LNCAP (cell line): ENCODE measurements at regions not wholly inside any gene's neighbourhood (a gene's known extent, or its start where the extent isn't known, plus 50 kb on each side); places are given as distances from the start of the nearest gene placed in this dataset.

Experiments
- TF ChIP-seq, protein P1 (sequence below): fragments of 450-650 bp; IDR thresholded peaks from 2 replicates; pipeline ENCODE4 v1.5.1; 2017; ENCODE audit warnings: mild to moderate bottlenecking

DNA sequence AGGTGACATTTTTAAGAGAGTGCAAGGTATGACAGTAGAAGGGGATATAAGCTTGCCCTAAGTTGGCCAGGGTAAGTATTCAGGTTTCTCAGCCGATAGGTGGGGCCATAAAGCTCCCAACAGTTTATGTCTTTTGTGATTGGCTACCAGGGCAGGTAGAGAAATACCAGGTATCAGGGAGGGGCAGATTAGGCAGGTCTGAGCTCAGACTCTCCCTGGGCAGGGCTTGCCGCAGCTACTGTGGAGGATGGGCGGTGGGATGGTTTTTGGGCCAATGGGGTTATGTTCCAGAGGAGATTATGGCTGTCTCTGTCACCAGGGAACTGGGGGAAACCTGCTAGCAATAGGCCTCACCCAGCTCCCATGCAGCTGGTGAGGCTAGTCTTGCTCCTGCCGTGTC lies 211.6 kb downstream of the PTH2R start:
- TF ChIP-seq, protein P1, sequence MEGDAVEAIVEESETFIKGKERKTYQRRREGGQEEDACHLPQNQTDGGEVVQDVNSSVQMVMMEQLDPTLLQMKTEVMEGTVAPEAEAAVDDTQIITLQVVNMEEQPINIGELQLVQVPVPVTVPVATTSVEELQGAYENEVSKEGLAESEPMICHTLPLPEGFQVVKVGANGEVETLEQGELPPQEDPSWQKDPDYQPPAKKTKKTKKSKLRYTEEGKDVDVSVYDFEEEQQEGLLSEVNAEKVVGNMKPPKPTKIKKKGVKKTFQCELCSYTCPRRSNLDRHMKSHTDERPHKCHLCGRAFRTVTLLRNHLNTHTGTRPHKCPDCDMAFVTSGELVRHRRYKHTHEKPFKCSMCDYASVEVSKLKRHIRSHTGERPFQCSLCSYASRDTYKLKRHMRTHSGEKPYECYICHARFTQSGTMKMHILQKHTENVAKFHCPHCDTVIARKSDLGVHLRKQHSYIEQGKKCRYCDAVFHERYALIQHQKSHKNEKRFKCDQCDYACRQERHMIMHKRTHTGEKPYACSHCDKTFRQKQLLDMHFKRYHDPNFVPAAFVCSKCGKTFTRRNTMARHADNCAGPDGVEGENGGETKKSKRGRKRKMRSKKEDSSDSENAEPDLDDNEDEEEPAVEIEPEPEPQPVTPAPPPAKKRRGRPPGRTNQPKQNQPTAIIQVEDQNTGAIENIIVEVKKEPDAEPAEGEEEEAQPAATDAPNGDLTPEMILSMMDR, result no peak

DNA sequence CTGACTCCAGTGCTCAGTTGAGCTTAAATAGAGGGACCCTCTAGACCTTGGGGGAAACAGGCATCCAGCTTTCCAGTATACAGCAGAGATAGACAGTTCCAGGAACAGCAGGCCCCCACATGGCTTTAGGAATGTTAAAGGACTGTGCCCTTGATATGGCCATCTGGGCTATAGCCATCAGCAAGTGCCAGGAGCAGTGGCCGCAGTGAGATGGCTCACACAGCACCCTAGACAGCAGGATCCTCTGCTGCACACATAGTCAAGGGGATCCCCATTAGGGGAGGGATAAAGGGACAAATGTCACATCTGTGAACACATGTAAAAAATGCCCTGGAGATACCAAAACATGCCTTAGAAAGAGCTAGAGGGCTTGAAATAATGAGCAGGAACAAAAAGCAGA lies 213.4 kb downstream of the PTH2R start:
- TF ChIP-seq, protein P1, result no peak

DNA sequence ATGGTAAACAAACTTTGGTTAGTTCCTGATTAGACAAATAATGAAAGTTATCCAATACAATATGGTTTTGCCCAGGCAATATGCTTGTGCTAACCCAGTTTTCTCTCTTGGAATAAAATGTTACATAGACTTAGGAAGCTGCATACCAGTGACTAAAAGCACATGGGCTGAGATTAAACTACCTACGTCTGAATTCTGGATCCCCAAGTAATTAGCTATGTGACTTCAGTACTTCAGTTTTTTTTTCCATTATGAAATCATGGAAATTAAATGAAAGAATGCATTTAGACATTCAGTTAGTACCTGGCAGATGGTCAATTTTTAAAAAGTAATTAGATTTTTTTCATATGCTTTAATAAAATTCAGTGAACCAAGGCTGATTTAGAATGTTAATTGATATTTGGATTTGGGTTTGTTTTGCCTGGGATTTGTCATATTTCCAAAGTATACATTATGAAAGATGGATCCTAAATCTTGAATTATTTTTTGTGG lies 213.9 kb downstream of the PTH2R start:
- TF ChIP-seq, protein P1, result no peak

DNA sequence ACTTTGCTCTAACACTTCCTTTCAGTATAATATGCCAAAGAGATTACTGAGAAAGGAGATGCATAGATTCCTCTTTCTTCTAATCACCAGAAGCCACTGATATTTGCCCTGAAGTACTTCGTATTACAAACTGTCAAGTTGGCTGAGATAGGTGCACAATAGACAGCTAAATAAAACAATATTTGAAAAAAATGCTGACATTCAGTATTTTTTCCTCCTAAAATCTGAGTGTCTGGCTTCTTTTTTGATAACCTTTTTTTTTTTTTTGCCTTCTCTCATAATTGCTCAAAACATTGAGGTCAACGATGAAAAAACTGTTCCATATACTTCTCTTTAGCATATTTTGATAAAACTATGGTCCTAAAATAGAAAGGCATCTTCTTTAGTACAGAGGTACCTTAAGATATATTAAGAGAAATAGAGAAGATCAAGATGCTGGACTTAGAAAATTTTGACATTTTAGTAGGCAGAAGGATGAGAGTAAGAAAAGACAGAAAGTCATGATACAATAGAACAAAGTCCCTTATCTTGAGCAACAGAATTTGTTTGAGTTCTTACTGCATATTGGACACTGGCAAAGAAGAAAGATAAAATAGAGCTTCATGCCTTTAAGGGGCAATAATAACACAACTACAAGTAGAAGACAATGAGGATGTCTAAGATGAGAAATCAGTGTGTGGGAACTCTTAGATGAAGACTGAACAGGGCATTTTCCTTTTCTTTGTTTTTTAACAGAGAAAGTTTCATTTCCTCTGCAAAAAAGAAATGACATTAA lies 220.7 kb downstream of the PTH2R start:
- TF ChIP-seq, protein P1, result no peak

DNA sequence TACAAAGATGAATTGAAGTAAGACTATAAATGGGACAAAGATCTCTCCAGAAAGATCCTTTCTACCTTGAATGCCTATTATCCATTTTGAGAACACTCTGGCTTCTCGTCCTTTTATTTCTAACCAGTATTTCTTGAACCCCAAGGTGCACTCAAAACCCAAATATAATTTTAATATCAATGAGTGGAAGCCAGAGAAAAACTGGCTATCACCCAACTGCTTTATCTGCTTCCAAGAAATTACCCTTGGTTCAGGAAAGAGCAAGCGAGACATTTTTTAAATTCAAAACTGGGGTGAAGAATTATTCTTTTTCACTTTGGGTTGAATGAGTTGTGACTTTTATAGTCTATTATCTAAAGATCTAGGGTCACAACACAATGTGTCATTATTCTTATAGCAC lies 221.3 kb downstream of the PTH2R start:
- TF ChIP-seq, protein P1, result no peak

DNA sequence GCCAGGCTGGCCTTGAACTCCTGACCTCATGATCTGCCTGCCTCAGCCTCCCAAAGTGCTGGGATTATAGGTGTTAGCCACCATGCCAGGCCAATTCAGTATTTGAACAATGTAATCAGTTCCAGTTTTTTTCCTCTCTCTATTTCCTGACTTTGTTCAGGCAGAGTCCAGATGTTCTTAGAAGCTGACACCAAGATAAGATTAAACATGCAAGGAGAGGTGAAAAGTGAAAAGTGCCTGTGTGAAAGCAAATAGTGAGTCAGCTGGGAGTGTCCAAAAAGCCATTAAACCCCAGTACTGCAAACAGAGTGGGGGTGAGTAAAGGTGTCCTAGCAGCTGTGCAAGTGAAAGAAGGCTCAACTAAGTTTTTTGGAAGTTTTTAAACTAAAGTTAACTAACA lies 231.5 kb downstream of the PTH2R start:
- TF ChIP-seq, protein P1, result no peak

DNA sequence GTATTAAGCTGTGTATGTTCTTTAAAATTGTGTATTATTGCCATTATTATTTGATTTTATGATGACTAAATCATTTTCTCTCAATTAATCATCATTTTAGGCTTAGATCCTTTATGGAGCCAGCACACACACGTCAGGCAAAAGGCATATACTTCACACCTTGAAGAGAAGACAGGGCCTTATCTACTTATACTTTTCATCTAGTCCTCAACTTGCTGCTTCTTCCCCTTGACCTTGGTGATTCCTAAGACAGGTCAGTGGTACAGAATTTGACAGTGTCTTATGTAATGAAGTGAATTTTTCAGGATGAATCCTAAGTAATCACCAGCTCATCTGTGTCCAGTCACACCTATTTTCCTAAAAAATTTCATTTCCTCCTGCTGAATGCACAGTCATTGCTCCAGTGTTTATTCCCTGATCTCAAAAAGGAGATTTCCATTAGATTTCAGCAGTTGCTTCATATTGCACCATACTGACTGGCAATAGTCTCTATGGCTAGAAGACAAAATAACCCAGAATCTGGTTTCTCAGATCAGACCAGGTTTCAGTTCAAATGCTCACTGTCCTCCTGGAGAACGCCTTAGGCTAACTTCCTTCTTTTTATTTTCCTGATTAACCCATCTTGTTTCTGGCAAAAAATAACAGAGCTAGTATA lies 235.7 kb downstream of the PTH2R start:
- TF ChIP-seq, protein P1, result no peak
